Memory B cell (primary cell): ENCODE measurements at regions not wholly inside any gene's neighbourhood (a gene's known extent, or its start where the extent isn't known, plus 50 kb on each side); places are given as distances from the start of the nearest gene placed in this dataset.
A peak's percentile ranks its signal among the peaks of the same experiment; 100 is the strongest.

Source experiments
- ATAC-seq: fragments of 150-1000 bp; cut with Tn5 transposase; 2 replicates; pipeline ENCODE4 v1.10.0; 2021; ENCODE audit warnings: low read depth, mild to moderate bottlenecking, moderate library complexity
- DNase-seq, 2 donors: peaks; one replicate each; pipeline ENCODE4 v3.0.0; 2022; ENCODE audit warnings: low spot score in 2 of 2
- H3K27ac Mint-ChIP-seq: one replicate; pipeline ENCODE4 v1.8.0; 2022; ENCODE audit warnings: mild to moderate bottlenecking, moderate library complexity, mixed read lengths
- H3K27me3 Mint-ChIP-seq: one replicate; pipeline ENCODE4 v1.8.0; 2022; ENCODE audit warnings: mixed read lengths
- H3K36me3 Mint-ChIP-seq: one replicate; pipeline ENCODE4 v1.8.0; 2022; ENCODE audit warnings: mild to moderate bottlenecking, mixed read lengths
- H3K4me1 Mint-ChIP-seq: one replicate; pipeline ENCODE4 v1.8.0; 2022; ENCODE audit warnings: mixed read lengths
- H3K4me3 Mint-ChIP-seq: one replicate; pipeline ENCODE4 v1.8.0; 2022; ENCODE audit warnings: mild to moderate bottlenecking, moderate library complexity, mixed read lengths
- H3K9me3 Mint-ChIP-seq: one replicate; pipeline ENCODE4 v1.8.0; 2022; ENCODE audit warnings: mixed read lengths

GRCh38 chr2:234333168-234334130 is 163.4 kb downstream of the ARL4C start:
- Mint-ChIP-seq H3K36me3 (no peaks in the 10 kb centered on the region), H3K4me3 (no peak overlapping the region), H3K4me1 (peaks cover 15% of the 10 kb centered on the region), H3K27me3 (peaks cover 14% of the 10 kb centered on the region), H3K27ac (no peak overlapping the region), H3K9me3 (no peaks in the 10 kb centered on the region)
- DNase-seq = no peak
- ATAC-seq = no peak

- no peak for DNase-seq
- no peak overlapping the region for H3K4me3 Mint-ChIP-seq
- no peak for ATAC-seq
- H3K27ac Mint-ChIP-seq = no peak overlapping the region
- H3K4me1 Mint-ChIP-seq = peaks cover 22% of the 10 kb centered on the region
- H3K27me3 Mint-ChIP-seq = peaks cover 12% of the 10 kb centered on the region
- H3K9me3 Mint-ChIP-seq = no peaks in the 10 kb centered on the region
- H3K36me3 Mint-ChIP-seq = no peaks in the 10 kb centered on the region
Measured at GRCh38 chr2:234331966-234332365, 164.9 kb downstream of the ARL4C start.

GRCh38 chr2:234331566-234331965 is 165.3 kb downstream of the ARL4C start:
- Mint-ChIP-seq H3K36me3 (no peaks in the 10 kb centered on the region), H3K27me3 (peaks cover 12% of the 10 kb centered on the region), H3K4me1 (peaks cover 22% of the 10 kb centered on the region), H3K27ac (no peak overlapping the region), H3K9me3 (no peaks in the 10 kb centered on the region), H3K4me3 (no peak overlapping the region)
- no peak for ATAC-seq
- DNase-seq = no peak

DNA sequence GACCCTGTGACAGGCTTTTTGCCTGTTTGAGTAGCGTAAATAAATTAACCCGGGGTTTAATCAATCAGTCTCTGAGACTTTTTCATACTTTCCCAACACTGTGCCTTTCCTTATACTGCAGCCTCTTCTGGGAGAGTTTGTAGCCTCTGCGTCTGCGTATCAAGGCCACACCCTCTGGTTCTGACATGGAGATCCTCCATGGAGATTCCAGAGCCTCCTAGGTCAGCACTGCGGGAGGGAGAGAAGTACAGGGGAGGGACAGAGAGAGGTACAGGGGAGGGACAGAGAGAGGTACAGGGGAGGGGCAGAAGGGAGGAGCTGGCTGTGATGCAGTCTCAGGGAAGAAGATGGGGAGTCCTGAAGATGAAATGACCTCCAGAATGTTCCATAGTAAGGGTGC is 166.0 kb downstream of the ARL4C start:
- Mint-ChIP-seq H3K36me3 (no peaks in the 10 kb centered on the region), H3K4me1 (peaks cover 22% of the 10 kb centered on the region), H3K9me3 (no peaks in the 10 kb centered on the region), H3K27me3 (peaks cover 12% of the 10 kb centered on the region), H3K27ac (no peak overlapping the region), H3K4me3 (no peak overlapping the region)
- DNase-seq (no peak), ATAC-seq (no peak)

DNA sequence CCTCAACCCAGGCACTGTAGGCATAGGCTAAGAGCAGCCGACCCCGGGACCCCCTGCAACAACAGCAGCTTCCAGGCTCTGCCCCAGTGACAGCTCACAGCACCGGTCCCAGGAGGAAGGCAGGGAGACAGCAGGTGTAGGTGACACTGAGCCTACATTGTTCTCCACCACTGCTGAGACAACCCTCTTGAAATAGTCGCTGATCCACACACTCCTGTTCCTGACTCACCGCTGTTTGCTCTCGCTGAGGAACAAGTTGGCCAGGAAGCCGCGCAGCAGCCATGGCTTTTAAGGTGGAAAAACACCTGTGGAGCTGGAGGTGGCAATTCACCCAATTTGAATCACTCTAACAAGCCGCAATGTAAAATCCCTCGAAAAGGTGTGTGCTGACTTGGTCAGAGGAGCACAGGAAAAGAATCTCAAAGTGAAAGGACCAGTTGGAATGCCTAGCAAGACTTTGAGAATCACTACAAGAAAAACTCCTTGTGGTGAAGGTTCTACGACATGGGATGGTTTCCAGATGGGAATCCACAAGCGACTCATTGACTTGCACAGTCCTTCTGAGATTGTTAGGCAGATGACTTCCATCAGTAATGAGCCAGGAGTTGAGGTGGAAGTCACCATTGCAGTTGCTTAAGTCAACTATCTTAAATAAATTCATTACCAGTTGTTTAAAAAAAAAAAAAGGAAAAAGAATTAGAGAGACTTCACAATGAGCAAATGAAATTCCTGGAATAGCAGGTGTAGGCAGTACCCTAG is 167.5 kb downstream of the ARL4C start:
- no peaks in the 10 kb centered on the region for H3K9me3 Mint-ChIP-seq
- peaks cover 22% of the 10 kb centered on the region for H3K4me1 Mint-ChIP-seq
- no peak overlapping the region for H3K27ac Mint-ChIP-seq
- peaks cover 2% of the 10 kb centered on the region for H3K36me3 Mint-ChIP-seq
- no peak overlapping the region for H3K4me3 Mint-ChIP-seq
- peaks cover 12% of the 10 kb centered on the region for H3K27me3 Mint-ChIP-seq
- ATAC-seq (no peak), DNase-seq (no peak)

- DNase-seq = no peak
- no peaks in the 10 kb centered on the region for H3K9me3 Mint-ChIP-seq
- no peak overlapping the region for H3K4me3 Mint-ChIP-seq
- H3K27me3 Mint-ChIP-seq = peaks cover 12% of the 10 kb centered on the region
- peaks cover 29% of the 10 kb centered on the region for H3K4me1 Mint-ChIP-seq
- H3K27ac Mint-ChIP-seq = no peak overlapping the region
- H3K36me3 Mint-ChIP-seq = peaks cover 2% of the 10 kb centered on the region
- ATAC-seq = no peak
Measured at GRCh38 chr2:234328444-234328990, 168.4 kb downstream of the ARL4C start.

DNA sequence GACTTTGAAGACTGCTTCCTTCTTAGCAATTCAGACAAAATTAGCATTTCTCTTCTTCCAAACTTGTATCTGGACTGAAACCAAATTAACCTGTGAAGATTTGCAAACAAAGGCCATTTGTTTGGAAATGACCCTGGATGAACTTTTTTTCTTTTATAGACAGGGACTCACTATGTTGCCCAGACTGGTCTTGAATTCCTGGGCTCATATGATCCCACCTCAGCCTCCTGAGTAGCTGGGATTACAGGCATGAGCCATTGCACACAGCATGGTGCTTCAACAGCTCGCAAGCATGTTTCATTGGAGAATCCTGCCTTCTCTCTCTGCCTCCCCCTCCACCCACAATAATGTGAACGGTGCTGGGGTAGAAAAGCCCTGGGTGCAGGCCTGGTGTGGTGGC is 170.2 kb downstream of the ARL4C start:
- peaks cover 18% of the 10 kb centered on the region for H3K4me1 Mint-ChIP-seq
- H3K4me3 Mint-ChIP-seq = no peak overlapping the region
- no peak for DNase-seq
- no peak for ATAC-seq
- peaks cover 2% of the 10 kb centered on the region for H3K27me3 Mint-ChIP-seq
- H3K36me3 Mint-ChIP-seq = peaks cover 2% of the 10 kb centered on the region
- H3K27ac Mint-ChIP-seq = no peak overlapping the region
- H3K9me3 Mint-ChIP-seq = no peaks in the 10 kb centered on the region

- Mint-ChIP-seq H3K4me1 (peaks cover 18% of the 10 kb centered on the region), H3K4me3 (no peak overlapping the region), H3K27ac (no peak overlapping the region), H3K36me3 (peaks cover 3% of the 10 kb centered on the region), H3K27me3 (peaks cover 3% of the 10 kb centered on the region), H3K9me3 (no peaks in the 10 kb centered on the region)
- ATAC-seq = no peak
- DNase-seq = no peak
Measured at GRCh38 chr2:234324116-234324515, 172.8 kb downstream of the ARL4C start.

- H3K27me3 Mint-ChIP-seq = peaks cover 3% of the 10 kb centered on the region
- ATAC-seq (peak; percentile 24), DNase-seq (no peak)
- no peaks in the 10 kb centered on the region for H3K9me3 Mint-ChIP-seq
- H3K4me1 Mint-ChIP-seq = peaks cover 16% of the 10 kb centered on the region
- H3K27ac Mint-ChIP-seq = no peak overlapping the region
- peaks cover 3% of the 10 kb centered on the region for H3K36me3 Mint-ChIP-seq
- H3K4me3 Mint-ChIP-seq = no peak overlapping the region
Measured at GRCh38 chr2:234322766-234323465, 174.0 kb downstream of the ARL4C start.

- no peak overlapping the region for H3K4me3 Mint-ChIP-seq
- no peak overlapping the region for H3K27ac Mint-ChIP-seq
- peaks cover 1% of the 10 kb centered on the region for H3K27me3 Mint-ChIP-seq
- peaks cover 3% of the 10 kb centered on the region for H3K36me3 Mint-ChIP-seq
- DNase-seq = no peak
- ATAC-seq = no peak
- H3K9me3 Mint-ChIP-seq = no peaks in the 10 kb centered on the region
- H3K4me1 Mint-ChIP-seq = peaks cover 15% of the 10 kb centered on the region
Measured at GRCh38 chr2:234320066-234320465, 176.8 kb downstream of the ARL4C start.

DNA sequence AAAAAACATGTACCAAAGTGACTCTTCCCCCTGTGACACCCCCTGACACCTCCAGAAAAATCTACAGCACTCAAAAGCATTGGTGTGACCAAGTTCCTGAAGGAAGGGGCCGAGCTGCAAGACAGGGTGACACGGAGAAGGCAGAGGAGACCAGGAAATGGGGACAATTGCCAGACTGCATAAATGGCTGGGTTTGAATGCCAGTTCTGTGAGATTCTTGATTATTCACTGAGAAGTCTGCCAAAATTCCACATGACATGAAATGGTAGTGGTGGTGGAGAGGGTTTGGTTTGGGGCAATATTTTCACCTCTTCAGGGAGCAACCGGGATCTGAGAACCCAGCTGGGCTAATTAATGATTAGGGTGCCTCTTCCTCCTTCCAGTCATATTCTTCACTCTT is 178.5 kb downstream of the ARL4C start:
- no peak for ATAC-seq
- Mint-ChIP-seq H3K36me3 (peaks cover 1% of the 10 kb centered on the region), H3K9me3 (no peaks in the 10 kb centered on the region), H3K27me3 (peaks cover 4% of the 10 kb centered on the region), H3K4me3 (no peak overlapping the region), H3K27ac (no peak overlapping the region), H3K4me1 (peaks cover 10% of the 10 kb centered on the region)
- no peak for DNase-seq

DNA sequence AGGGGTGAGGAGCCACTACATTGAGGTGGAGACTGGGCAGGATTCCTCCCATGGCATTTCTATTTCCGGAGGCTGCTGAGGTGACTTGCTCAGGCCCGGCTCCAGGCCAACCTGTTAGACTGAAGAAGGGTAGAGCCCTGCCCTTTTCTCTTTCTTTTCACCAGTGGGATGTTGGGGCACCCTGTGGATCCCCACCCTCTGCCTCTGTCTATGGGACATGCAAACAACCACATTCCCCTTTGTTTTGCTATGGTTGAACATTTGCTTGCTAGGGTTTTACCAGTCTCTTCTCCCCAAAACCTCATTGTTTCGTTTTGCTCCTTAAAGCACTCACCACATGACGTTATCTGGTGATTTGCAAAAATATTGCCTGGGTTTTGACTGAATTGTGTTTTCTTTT is 183.3 kb downstream of the ARL4C start:
- Mint-ChIP-seq H3K27ac (no peak overlapping the region), H3K27me3 (peaks cover 5% of the 10 kb centered on the region), H3K4me1 (peaks cover 19% of the 10 kb centered on the region), H3K9me3 (no peaks in the 10 kb centered on the region), H3K4me3 (no peak overlapping the region), H3K36me3 (no peaks in the 10 kb centered on the region)
- no peak for ATAC-seq
- DNase-seq = no peak

GRCh38 chr2:234310166-234310565 is 186.7 kb downstream of the ARL4C start:
- no peak for DNase-seq
- Mint-ChIP-seq H3K27me3 (peaks cover 21% of the 10 kb centered on the region), H3K4me1 (peaks cover 20% of the 10 kb centered on the region), H3K27ac (no peak overlapping the region), H3K9me3 (no peaks in the 10 kb centered on the region), H3K36me3 (no peaks in the 10 kb centered on the region), H3K4me3 (no peak overlapping the region)
- no peak for ATAC-seq

DNA sequence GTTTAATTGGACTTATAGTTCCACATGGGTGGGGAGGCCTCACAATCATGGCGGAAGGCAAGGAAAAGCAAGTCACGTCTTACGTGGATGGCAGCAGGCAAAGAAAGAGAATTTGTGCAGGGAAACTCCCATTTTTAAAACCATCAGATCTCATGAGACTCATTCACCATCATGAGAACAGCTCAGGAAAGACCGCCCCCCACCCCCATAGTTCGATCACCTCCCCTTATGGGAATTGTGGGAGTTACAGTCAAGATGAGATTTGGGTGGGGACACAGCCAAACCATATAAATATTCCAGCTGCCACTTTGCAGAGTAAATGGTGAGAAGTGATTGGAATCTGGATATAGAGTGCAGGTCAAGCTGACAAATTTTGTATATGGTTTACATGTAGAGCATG is 187.4 kb downstream of the ARL4C start:
- DNase-seq = no peak
- Mint-ChIP-seq H3K27ac (peak overlapping the region; percentile 82), H3K27me3 (peaks cover 24% of the 10 kb centered on the region), H3K9me3 (no peaks in the 10 kb centered on the region), H3K36me3 (no peaks in the 10 kb centered on the region), H3K4me3 (peak overlapping the region; percentile 31), H3K4me1 (peaks cover 20% of the 10 kb centered on the region)
- no peak for ATAC-seq
